22Rv1 (cell line): ENCODE measurements at regions not wholly inside any gene's neighbourhood (a gene's known extent, or its start where the extent isn't known, plus 50 kb on each side); places are given as distances from the start of the nearest gene placed in this dataset.

ENCODE experiments used
- H3K27ac ChIP-seq: fragments of 450-650 bp; 2 replicates; pipeline ENCODE4 v1.5.1; 2017
- ZFX ChIP-seq: fragments of 450-650 bp; IDR thresholded peaks from 2 replicates; pipeline ENCODE4 v1.6.1; 2017; ENCODE audit warnings: antibody characterized with exemption, borderline replicate concordance
- TF ChIP-seq, protein P1 (sequence below): fragments of 450-650 bp; IDR thresholded peaks from 2 replicates; pipeline ENCODE4 v1.5.1; 2017; ENCODE audit warnings: mild to moderate bottlenecking

DNA sequence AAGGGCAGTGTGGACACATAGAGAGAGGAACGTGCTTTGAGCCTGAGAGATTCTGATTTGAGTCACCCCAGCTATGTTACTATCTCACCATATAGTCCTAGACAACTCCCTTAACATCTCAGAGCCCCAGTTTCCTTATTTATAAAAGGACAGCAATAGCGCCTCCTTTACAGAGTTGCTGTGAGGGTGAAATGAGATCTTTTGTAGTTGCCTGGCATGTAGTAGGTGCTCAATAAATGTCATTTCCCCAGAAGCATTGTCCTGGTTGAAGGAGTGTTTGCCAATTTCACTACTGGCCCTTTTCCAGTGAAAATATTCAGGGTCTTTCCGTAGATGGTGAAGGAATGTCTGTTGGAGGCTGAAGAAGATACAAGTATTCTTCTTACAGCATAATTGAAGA lies 51.3 kb upstream of the FAM180A start:
- no peak overlapping the region for H3K27ac ChIP-seq
- TF ChIP-seq, protein P1, sequence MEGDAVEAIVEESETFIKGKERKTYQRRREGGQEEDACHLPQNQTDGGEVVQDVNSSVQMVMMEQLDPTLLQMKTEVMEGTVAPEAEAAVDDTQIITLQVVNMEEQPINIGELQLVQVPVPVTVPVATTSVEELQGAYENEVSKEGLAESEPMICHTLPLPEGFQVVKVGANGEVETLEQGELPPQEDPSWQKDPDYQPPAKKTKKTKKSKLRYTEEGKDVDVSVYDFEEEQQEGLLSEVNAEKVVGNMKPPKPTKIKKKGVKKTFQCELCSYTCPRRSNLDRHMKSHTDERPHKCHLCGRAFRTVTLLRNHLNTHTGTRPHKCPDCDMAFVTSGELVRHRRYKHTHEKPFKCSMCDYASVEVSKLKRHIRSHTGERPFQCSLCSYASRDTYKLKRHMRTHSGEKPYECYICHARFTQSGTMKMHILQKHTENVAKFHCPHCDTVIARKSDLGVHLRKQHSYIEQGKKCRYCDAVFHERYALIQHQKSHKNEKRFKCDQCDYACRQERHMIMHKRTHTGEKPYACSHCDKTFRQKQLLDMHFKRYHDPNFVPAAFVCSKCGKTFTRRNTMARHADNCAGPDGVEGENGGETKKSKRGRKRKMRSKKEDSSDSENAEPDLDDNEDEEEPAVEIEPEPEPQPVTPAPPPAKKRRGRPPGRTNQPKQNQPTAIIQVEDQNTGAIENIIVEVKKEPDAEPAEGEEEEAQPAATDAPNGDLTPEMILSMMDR: no peak
- TF ChIP-seq ZFX: no peak
